SU-DHL-6 (cell line): ENCODE measurements at regions not wholly inside any gene's neighbourhood (a gene's known extent, or its start where the extent isn't known, plus 50 kb on each side); places are given as distances from the start of the nearest gene placed in this dataset.
A peak's percentile ranks its signal among the peaks of the same experiment; 100 is the strongest.

Experiments
- H2AFZ ChIP-seq: fragments of 200-600 bp; sonication (generic); 2 replicates; pipeline ENCODE4 v1.6.1; 2014; ENCODE audit warnings: low read depth, mild to moderate bottlenecking, moderate library complexity, mixed read lengths, antibody characterized with exemption, low read length; ENCODE audit not compliant: severe bottlenecking
- H3F3A ChIP-seq: fragments of 200-600 bp; shearing (Covaris generic); 2 replicates; pipeline ENCODE4 v1.6.0; 2016; ENCODE audit warnings: antibody characterized with exemption, mild to moderate bottlenecking; ENCODE audit not compliant: insufficient read depth
- H3K27ac ChIP-seq: fragments of 200-600 bp; sonication (generic); 2 replicates; pipeline ENCODE4 v1.5.1; 2016; ENCODE audit warnings: low read depth, mild to moderate bottlenecking, low read length, moderate library complexity, mixed read lengths
- H3K27me3 ChIP-seq: fragments of 200-600 bp; sonication (generic), shearing (Covaris generic); 2 replicates; pipeline ENCODE4 v1.6.0; 2014; ENCODE audit warnings: mild to moderate bottlenecking, low read length
- H3K36me3 ChIP-seq: fragments of 200-600 bp; sonication (generic); 2 replicates; pipeline ENCODE4 v1.6.1; 2014; ENCODE audit warnings: mild to moderate bottlenecking, low read length, mixed read lengths
- H3K4me2 ChIP-seq: fragments of 300-600, 200-600 bp; shearing (Covaris generic), sonication (generic); 2 replicates; pipeline ENCODE4 v1.6.0; 2014; ENCODE audit warnings: low read length, low read depth, mild to moderate bottlenecking; ENCODE audit not compliant: poor library complexity, severe bottlenecking
- H3K4me3 ChIP-seq: fragments of 200-600 bp; sonication (generic); 2 replicates; pipeline ENCODE4 v1.5.1; 2014; ENCODE audit warnings: antibody characterized with exemption, low read length, mild to moderate bottlenecking, mixed read lengths; ENCODE audit not compliant: insufficient read depth, poor library complexity, severe bottlenecking
- H3K79me2 ChIP-seq: fragments of 200-600 bp; sonication (generic); 2 replicates; pipeline ENCODE4 v1.6.1; 2014; ENCODE audit warnings: mild to moderate bottlenecking, low read length, moderate library complexity; ENCODE audit not compliant: insufficient read depth
- H3K9ac ChIP-seq: fragments of 200-600 bp; sonication (generic); 2 replicates; pipeline ENCODE4 v1.7.0; 2014; ENCODE audit warnings: mild to moderate bottlenecking, low read length
- H3K9me2 ChIP-seq: fragments of 200-600 bp; sonication (generic); replicated peaks from 2 replicates; pipeline ENCODE4 v1.6.1; 2014; ENCODE audit warnings: low read length; ENCODE audit not compliant: insufficient read depth
- H3K9me3 ChIP-seq: fragments of 200-600 bp; sonication (generic); 2 replicates; pipeline ENCODE4 v1.6.1; 2014; ENCODE audit warnings: low read length, mixed read lengths; ENCODE audit not compliant: insufficient read depth
- H4K20me1 ChIP-seq: fragments of 200-600 bp; sonication (generic); 2 replicates; pipeline ENCODE4 v1.6.1; 2014; ENCODE audit warnings: low read depth, mild to moderate bottlenecking, antibody characterized with exemption, low read length, moderate library complexity, mixed read lengths
- EZH2phosphoT487 ChIP-seq: fragments of 200-600 bp; sonication (generic), shearing (Covaris generic); conservative IDR thresholded peaks from 2 replicates; pipeline ENCODE4 v1.6.1; 2018; ENCODE audit warnings: mild to moderate bottlenecking, antibody characterized with exemption, low read length, moderate library complexity, mixed read lengths
- TF ChIP-seq, protein P1 (sequence below): fragments of 200-600 bp; sonication (generic); IDR thresholded peaks from one replicate; pipeline ENCODE4 v1.5.1; 2017; ENCODE audit warnings: antibody characterized with exemption, mild to moderate bottlenecking, low read length, moderate library complexity; ENCODE audit not compliant: insufficient read depth, poor library complexity, severe bottlenecking

DNA sequence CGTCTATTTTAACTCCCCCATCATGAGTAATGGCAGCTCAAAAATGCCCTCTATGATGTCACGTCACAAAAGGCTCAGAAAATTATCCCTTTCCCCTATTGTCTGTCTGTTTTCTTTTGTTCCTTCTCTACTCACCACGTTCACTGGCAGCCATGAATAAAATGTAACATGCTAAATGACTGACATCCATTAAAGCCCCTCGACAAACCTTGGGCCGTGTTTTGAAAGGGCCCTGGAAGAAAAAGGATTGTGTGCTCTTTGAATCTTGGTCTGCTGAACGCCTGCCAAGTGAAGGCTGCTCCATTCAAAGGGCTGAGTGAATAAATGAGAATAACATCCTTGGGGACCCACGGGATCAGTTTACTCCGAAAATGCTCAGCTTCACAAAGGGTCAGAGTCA is 118.7 kb downstream of the RPS12 start:
- H3K36me3 ChIP-seq: no peaks in the 10 kb centered on the region
- TF ChIP-seq EZH2phosphoT487: no peak
- TF ChIP-seq, protein P1, sequence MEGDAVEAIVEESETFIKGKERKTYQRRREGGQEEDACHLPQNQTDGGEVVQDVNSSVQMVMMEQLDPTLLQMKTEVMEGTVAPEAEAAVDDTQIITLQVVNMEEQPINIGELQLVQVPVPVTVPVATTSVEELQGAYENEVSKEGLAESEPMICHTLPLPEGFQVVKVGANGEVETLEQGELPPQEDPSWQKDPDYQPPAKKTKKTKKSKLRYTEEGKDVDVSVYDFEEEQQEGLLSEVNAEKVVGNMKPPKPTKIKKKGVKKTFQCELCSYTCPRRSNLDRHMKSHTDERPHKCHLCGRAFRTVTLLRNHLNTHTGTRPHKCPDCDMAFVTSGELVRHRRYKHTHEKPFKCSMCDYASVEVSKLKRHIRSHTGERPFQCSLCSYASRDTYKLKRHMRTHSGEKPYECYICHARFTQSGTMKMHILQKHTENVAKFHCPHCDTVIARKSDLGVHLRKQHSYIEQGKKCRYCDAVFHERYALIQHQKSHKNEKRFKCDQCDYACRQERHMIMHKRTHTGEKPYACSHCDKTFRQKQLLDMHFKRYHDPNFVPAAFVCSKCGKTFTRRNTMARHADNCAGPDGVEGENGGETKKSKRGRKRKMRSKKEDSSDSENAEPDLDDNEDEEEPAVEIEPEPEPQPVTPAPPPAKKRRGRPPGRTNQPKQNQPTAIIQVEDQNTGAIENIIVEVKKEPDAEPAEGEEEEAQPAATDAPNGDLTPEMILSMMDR: no peak
- no peaks in the 10 kb centered on the region for H3K27me3 ChIP-seq
- no peaks in the 10 kb centered on the region for H3K9me2 ChIP-seq
- no peak overlapping the region for H2AFZ ChIP-seq
- no peaks in the 10 kb centered on the region for H4K20me1 ChIP-seq
- H3F3A ChIP-seq: no peaks in the 10 kb centered on the region
- no peaks in the 10 kb centered on the region for H3K79me2 ChIP-seq
- H3K4me3 ChIP-seq: no peak overlapping the region
- H3K9ac ChIP-seq: no peak overlapping the region
- no peak overlapping the region for H3K4me2 ChIP-seq
- no peak overlapping the region for H3K27ac ChIP-seq
- H3K9me3 ChIP-seq: no peaks in the 10 kb centered on the region

DNA sequence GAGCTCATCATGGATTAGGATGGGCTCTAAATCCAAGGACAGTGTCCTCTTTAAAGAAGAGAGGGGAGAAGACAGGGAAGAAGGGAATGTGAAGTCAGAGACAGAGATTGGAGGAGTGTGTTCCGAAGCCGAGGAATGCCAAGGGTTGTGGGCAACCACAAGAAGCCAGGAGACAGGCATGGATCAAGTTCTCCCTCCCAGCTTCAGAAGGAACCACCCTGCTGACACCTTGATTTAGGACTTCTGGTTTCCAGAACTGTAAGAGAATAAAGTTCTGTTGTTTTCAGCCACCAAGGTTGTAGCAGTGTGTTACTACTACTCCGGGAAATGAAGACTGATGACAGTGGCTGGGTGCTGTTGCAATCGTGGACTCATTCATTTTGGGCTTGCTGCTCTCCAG is 120.1 kb downstream of the RPS12 start:
- Histone ChIP-seq H3K9me2 (no peaks in the 10 kb centered on the region), H3K9ac (no peak overlapping the region), H3K4me2 (no peak overlapping the region), H3F3A (no peaks in the 10 kb centered on the region), H3K79me2 (no peaks in the 10 kb centered on the region), H3K9me3 (no peaks in the 10 kb centered on the region), H4K20me1 (no peaks in the 10 kb centered on the region), H2AFZ (no peak overlapping the region), H3K36me3 (no peaks in the 10 kb centered on the region), H3K27me3 (no peaks in the 10 kb centered on the region), H3K4me3 (no peak overlapping the region), H3K27ac (no peak overlapping the region)
- TF ChIP-seq EZH2phosphoT487: no peak

DNA sequence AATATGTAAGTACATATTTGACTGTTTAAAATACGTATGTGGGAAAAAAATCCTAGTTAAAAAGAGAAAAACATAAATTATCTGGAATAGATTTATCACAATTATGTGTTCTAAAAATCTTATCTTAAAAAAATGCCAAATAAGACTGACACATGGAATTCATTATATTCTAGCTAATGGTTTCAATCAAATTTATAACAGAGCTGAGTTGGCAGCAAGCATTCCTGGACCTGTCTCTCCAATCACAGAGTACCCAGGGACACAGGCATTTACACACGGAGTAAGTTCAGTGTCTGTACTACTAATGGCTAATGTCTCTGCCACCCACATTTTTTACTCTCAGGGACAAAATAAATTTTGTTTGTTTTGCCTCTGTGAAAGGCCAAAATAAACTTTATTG is 122.3 kb downstream of the RPS12 start:
- TF ChIP-seq EZH2phosphoT487: no peak
- TF ChIP-seq, protein P1: no peak
- Histone ChIP-seq H2AFZ (no peak overlapping the region), H3K9ac (no peak overlapping the region), H3K27me3 (no peaks in the 10 kb centered on the region), H3K4me2 (no peak overlapping the region), H3K27ac (no peak overlapping the region), H3K4me3 (no peak overlapping the region), H3K9me3 (no peaks in the 10 kb centered on the region), H3K79me2 (no peaks in the 10 kb centered on the region), H3F3A (no peaks in the 10 kb centered on the region), H3K36me3 (no peaks in the 10 kb centered on the region), H3K9me2 (no peaks in the 10 kb centered on the region), H4K20me1 (no peaks in the 10 kb centered on the region)

DNA sequence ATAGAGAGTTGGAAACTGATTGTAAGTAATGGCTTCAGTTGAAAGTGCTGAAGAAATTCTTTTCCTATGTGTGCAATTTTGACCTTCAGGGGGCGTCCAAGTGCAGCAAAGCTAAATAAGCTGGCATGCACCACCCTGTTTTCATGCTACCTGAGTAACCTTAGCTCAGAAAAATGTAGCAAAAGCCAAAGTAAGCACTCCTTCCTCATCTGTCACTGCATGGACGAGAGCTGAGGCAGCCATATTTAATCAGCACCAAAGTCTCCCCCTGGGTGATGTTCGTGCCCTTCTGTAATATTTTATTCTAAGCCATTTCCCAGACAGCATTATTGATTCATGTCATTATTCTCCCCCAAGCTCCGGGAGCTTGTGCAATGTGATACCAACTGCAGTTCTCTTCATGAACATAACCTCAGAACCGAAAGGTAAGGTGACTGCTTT is 123.1 kb downstream of the RPS12 start:
- TF ChIP-seq, protein P1: peak; percentile 29
- TF ChIP-seq EZH2phosphoT487: no peak
- Histone ChIP-seq H3K27me3 (no peaks in the 10 kb centered on the region), H3K9me3 (no peaks in the 10 kb centered on the region), H3K9me2 (no peaks in the 10 kb centered on the region), H4K20me1 (no peaks in the 10 kb centered on the region), H2AFZ (no peak overlapping the region), H3K4me3 (no peak overlapping the region), H3K9ac (no peak overlapping the region), H3K4me2 (no peak overlapping the region), H3K79me2 (no peaks in the 10 kb centered on the region), H3K36me3 (no peaks in the 10 kb centered on the region), H3K27ac (no peak overlapping the region), H3F3A (no peaks in the 10 kb centered on the region)
